ENCODE measurements at regions not wholly inside any gene's neighbourhood (a gene's known extent, or its start where the extent isn't known, plus 50 kb on each side); places are given as distances from the start of the nearest gene placed in this dataset.
"Not testable (repeated sequence)": the region's sequence is repeated elsewhere in the genome, so short reads cannot be mapped to it uniquely, and the experiment has no call there.

GRCh38 chr17:77331301-77331864, 190.6 kb downstream of the SEC14L1 start:
- intact Hi-C loops (cut with DNase I), result loop anchor here (1.0 kb wide), 2 partner anchors 99 to 164 kb away; no protein-coding TSS in a partner anchor
- DNase-seq, result peak; percentile 75 to 98 (median 92)

- intact Hi-C loops (cut with DNase I), result no loop called here
Measured at GRCh38 chr17:77332034-77332971, 191.5 kb downstream of the SEC14L1 start.

GRCh38 chr17:77332981-77333685, 192.4 kb downstream of the SEC14L1 start:
- intact Hi-C loops (cut with DNase I), result no loop called here
- DNase-seq, result peak in 2 of 10 donors; percentile 70 to 74

More at GRCh38 chr17:77332034-77332971, 191.5 kb downstream of the SEC14L1 start:
- DNase-seq, result peak in 2 of 10 donors; percentile 49 to 62

GRCh38 chr17:77337150-77337549, 196.4 kb downstream of the SEC14L1 start:
- no peak for DNase-seq
- intact Hi-C loops (cut with DNase I), result no loop called here

GRCh38 chr17:77341069-77341541, 200.3 kb downstream of the SEC14L1 start:
- intact Hi-C loops (cut with DNase I), result no loop called here
- DNase-seq, result peak in 1 of 10 donors; percentile 11

- peak in 1 of 10 donors; percentile 4 for DNase-seq
- intact Hi-C loops (cut with DNase I), result not testable (repeated sequence)
Measured at GRCh38 chr17:77342656-77342990, 201.9 kb downstream of the SEC14L1 start.

- intact Hi-C loops (cut with DNase I), result no loop called here
- peak in 2 of 10 donors; percentile 25 to 31 for DNase-seq
Measured at GRCh38 chr17:77343031-77343800, 202.4 kb downstream of the SEC14L1 start.

- intact Hi-C loops (cut with DNase I), result no loop called here
- DNase-seq, result no peak
Measured at GRCh38 chr17:77344038-77344437, 203.3 kb downstream of the SEC14L1 start.

GRCh38 chr17:77345260-77345910, 204.6 kb downstream of the SEC14L1 start:
- DNase-seq, result peak in 1 of 10 donors; percentile 24
- intact Hi-C loops (cut with DNase I), result no loop called here

- peak in 1 of 10 donors; percentile 6 for DNase-seq
- intact Hi-C loops (cut with DNase I), result no loop called here
Measured at GRCh38 chr17:77346765-77347164, 206.0 kb downstream of the SEC14L1 start.

- intact Hi-C loops (cut with DNase I), result no loop called here
- DNase-seq, result no peak
Measured at GRCh38 chr17:77347544-77347943, 206.8 kb downstream of the SEC14L1 start.

- intact Hi-C loops (cut with DNase I), result no loop called here
- DNase-seq, result peak in 2 of 10 donors; percentile 13 to 57
Measured at GRCh38 chr17:77349976-77350830, 209.4 kb downstream of the SEC14L1 start.

GRCh38 chr17:77352441-77352840, 211.7 kb downstream of the SEC14L1 start:
- DNase-seq, result peak in 2 of 10 donors; percentile 57 to 68
- intact Hi-C loops (cut with DNase I), result no loop called here

GRCh38 chr17:77352996-77353395, 212.2 kb downstream of the SEC14L1 start:
- intact Hi-C loops (cut with DNase I), result no loop called here
- DNase-seq, result peak in 1 of 10 donors; percentile 13

GRCh38 chr17:77353684-77354419, 213.1 kb downstream of the SEC14L1 start:
- intact Hi-C loops (cut with DNase I), result no loop called here

GRCh38 chr17:77354420-77354669, 213.6 kb downstream of the SEC14L1 start:
- intact Hi-C loops (cut with DNase I), result no loop called here
- DNase-seq, result peak in 1 of 10 donors; percentile 75

More at GRCh38 chr17:77353684-77354419, 213.1 kb downstream of the SEC14L1 start:
- peak in 1 of 10 donors; percentile 50 for DNase-seq

- peak in 3 of 10 donors; percentile 51 to 83 (median 79) for DNase-seq
- intact Hi-C loops (cut with DNase I), result no loop called here
Measured at GRCh38 chr17:77354670-77355455, 214.1 kb downstream of the SEC14L1 start.
